PC-9 (cell line): ENCODE measurements at regions not wholly inside any gene's neighbourhood (a gene's known extent, or its start where the extent isn't known, plus 50 kb on each side); places are given as distances from the start of the nearest gene placed in this dataset.

ENCODE experiments used
- BruUV-seq: library from RNA; stranded (reverse); fragments of 400-500 nt; replicated peaks from 2 replicates; lab custom pipeline; 2021; lab: Mats Ljungman, UMichigan
- CTCF ChIA-PET: fragments of 300-600 bp; sonication (Branson Sonifier 250); formaldehyde crosslinking; loops from one replicate; lab custom pipeline; 2022; ENCODE audit warnings: antibody characterized with exemption; lab: Charles Lee
- POLR2A ChIA-PET: fragments of 300-600 bp; sonication (Branson Sonifier 250); formaldehyde crosslinking; loops from one replicate; lab custom pipeline; 2022; ENCODE audit warnings: antibody characterized with exemption; ENCODE audit not compliant: unreplicated experiment; lab: Charles Lee
- DNase-seq, 2 experiments: peaks; one replicate each; pipeline versions ENCODE4 v3.0.0 to v3.0.0-alpha.2; 2015 to 2022; ENCODE audit warnings: mixed read lengths in 1 of 2
- H2AFZ ChIP-seq: fragments of 200-600 bp; sonication (generic); 2 replicates; pipeline ENCODE4 v1.8.1; 2017; ENCODE audit warnings: antibody characterized with exemption
- H3F3A ChIP-seq: fragments of 200-600 bp; sonication (generic); 2 replicates; pipeline ENCODE4 v1.8.1; 2017; ENCODE audit warnings: antibody characterized with exemption, mild to moderate bottlenecking, low read depth; ENCODE audit not compliant: insufficient read depth
- H3K27ac ChIP-seq: fragments of 200-600 bp; sonication (generic); 2 replicates; pipeline ENCODE4 v1.6.1; 2016; ENCODE audit warnings: mixed run types
- H3K27me3 ChIP-seq: fragments of 200-600 bp; sonication (generic); 2 replicates; pipeline ENCODE4 v1.6.1; 2016; ENCODE audit warnings: low read depth, mixed run types; ENCODE audit not compliant: insufficient read depth
- H3K36me3 ChIP-seq: fragments of 200-600 bp; sonication (generic); 2 replicates; pipeline ENCODE4 v1.6.1; 2016; ENCODE audit warnings: low read depth, mixed run types
- H3K4me1 ChIP-seq: fragments of 200-600 bp; sonication (generic); replicated peaks from 2 replicates; pipeline ENCODE4 v1.6.1; 2016; ENCODE audit warnings: mixed run types; ENCODE audit not compliant: insufficient read depth
- H3K4me2 ChIP-seq: fragments of 200-600 bp; sonication (generic); 2 replicates; pipeline ENCODE4 v1.6.1; 2017; ENCODE audit warnings: mixed run types
- H3K4me3 ChIP-seq: fragments of 200-600 bp; sonication (generic); 2 replicates; pipeline ENCODE4 v1.6.1; 2016; ENCODE audit warnings: mixed run types
- H3K79me2 ChIP-seq: fragments of 200-600 bp; sonication (generic); 2 replicates; pipeline ENCODE4 v1.6.1; 2017; ENCODE audit warnings: low read depth, mixed run types
- H3K9me2 ChIP-seq: fragments of 200-600 bp; sonication (generic); 2 replicates; pipeline ENCODE4 v1.8.1; 2017; ENCODE audit warnings: mild to moderate bottlenecking; ENCODE audit not compliant: insufficient read depth
- H3K9me3 ChIP-seq: fragments of 200-600 bp; sonication (generic); 2 replicates; pipeline ENCODE4 v1.8.1; 2016; ENCODE audit warnings: low read depth; ENCODE audit not compliant: insufficient read depth
- H4K20me1 ChIP-seq: fragments of 200-600 bp; sonication (generic); 2 replicates; pipeline ENCODE4 v1.8.1; 2017; ENCODE audit not compliant: insufficient read depth
- EZH2 ChIP-seq: fragments of 200-600 bp; sonication (generic); IDR thresholded peaks from 2 replicates; pipeline ENCODE4 v1.8.0; 2017; ENCODE audit warnings: antibody characterized with exemption, low read depth
- intact Hi-C: fragments of 100-400 bp; cut with micrococcal nuclease; formaldehyde crosslinking; loops from one replicate; pipeline ENCODE4 v1.10.0; 2022; ENCODE audit not compliant: unreplicated experiment
- TF ChIP-seq, protein P1 (sequence below): fragments of 200-600 bp; sonication (generic); conservative IDR thresholded peaks from 2 replicates; pipeline ENCODE4 v1.6.1; 2017; ENCODE audit warnings: mixed run types, antibody characterized with exemption, mild to moderate bottlenecking, moderate library complexity

DNA sequence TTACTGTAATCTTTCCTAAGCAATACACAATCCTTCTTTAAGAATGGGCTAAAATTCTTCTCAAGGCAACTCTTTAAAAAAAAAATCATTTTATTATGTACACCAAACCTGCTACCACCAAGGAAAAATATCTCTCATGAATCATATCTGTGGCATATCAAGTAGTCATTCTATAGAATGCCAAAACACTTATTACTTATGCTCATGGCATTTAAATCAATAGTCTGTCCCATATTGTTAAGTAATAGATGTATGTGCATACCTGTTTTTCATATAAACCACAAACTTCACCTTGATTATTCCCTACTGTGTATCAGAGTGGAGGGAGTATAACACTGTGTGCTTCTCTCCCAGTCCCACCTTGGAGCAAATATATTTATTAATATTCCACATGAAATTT is 95.8 kb upstream of the SETBP1 start:
- ChIA-PET POLR2A (no interaction called here), CTCF (no interaction called here)
- peaks cover 7% of the 10 kb centered on the region for H3K4me1 ChIP-seq
- no peaks in the 10 kb centered on the region for H3F3A ChIP-seq
- H2AFZ ChIP-seq = no peak overlapping the region
- TF ChIP-seq, protein P1, sequence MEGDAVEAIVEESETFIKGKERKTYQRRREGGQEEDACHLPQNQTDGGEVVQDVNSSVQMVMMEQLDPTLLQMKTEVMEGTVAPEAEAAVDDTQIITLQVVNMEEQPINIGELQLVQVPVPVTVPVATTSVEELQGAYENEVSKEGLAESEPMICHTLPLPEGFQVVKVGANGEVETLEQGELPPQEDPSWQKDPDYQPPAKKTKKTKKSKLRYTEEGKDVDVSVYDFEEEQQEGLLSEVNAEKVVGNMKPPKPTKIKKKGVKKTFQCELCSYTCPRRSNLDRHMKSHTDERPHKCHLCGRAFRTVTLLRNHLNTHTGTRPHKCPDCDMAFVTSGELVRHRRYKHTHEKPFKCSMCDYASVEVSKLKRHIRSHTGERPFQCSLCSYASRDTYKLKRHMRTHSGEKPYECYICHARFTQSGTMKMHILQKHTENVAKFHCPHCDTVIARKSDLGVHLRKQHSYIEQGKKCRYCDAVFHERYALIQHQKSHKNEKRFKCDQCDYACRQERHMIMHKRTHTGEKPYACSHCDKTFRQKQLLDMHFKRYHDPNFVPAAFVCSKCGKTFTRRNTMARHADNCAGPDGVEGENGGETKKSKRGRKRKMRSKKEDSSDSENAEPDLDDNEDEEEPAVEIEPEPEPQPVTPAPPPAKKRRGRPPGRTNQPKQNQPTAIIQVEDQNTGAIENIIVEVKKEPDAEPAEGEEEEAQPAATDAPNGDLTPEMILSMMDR = no peak
- no peak for TF ChIP-seq EZH2
- H3K27ac ChIP-seq = no peak overlapping the region
- H3K9me2 ChIP-seq = no peaks in the 10 kb centered on the region
- H3K27me3 ChIP-seq = no peaks in the 10 kb centered on the region
- H3K36me3 ChIP-seq = no peaks in the 10 kb centered on the region
- no TSS peak for BruUV-seq
- H3K4me2 ChIP-seq = no peak overlapping the region
- DNase-seq = no peak
- H3K79me2 ChIP-seq = no peaks in the 10 kb centered on the region
- H3K9me3 ChIP-seq = no peaks in the 10 kb centered on the region
- no peak overlapping the region for H3K4me3 ChIP-seq
- intact Hi-C loops = loop anchor here (5.0 kb wide), 1 partner anchor 147 kb away; no protein-coding TSS in a partner anchor
- H4K20me1 ChIP-seq = no peaks in the 10 kb centered on the region

- intact Hi-C loops = loop anchor here (5.0 kb wide), 1 partner anchor 145 kb away; no protein-coding TSS in a partner anchor
- no peaks in the 10 kb centered on the region; the same call in 1 of the 2 replicates for H3K9me3 ChIP-seq
- no peak for TF ChIP-seq EZH2
- TF ChIP-seq, protein P1 = no peak
- H3F3A ChIP-seq = no peaks in the 10 kb centered on the region
- H3K4me3 ChIP-seq = no peak overlapping the region
- peaks cover 10% of the 10 kb centered on the region for H3K4me1 ChIP-seq
- ChIA-PET POLR2A (no interaction called here), CTCF (no interaction called here)
- no peaks in the 10 kb centered on the region for H3K79me2 ChIP-seq
- no peaks in the 10 kb centered on the region; the same call in 1 of the 2 replicates for H3K9me2 ChIP-seq
- DNase-seq = no peak
- H4K20me1 ChIP-seq = no peaks in the 10 kb centered on the region
- no peak overlapping the region for H2AFZ ChIP-seq
- H3K36me3 ChIP-seq = no peaks in the 10 kb centered on the region
- no TSS peak for BruUV-seq
- no peaks in the 10 kb centered on the region for H3K27me3 ChIP-seq
- H3K4me2 ChIP-seq = no peak overlapping the region
- no peak overlapping the region for H3K27ac ChIP-seq
Measured at GRCh38 chr18:44586782-44587524, 93.7 kb upstream of the SETBP1 start.

GRCh38 chr18:44588508-44588907 is 92.2 kb upstream of the SETBP1 start:
- Histone ChIP-seq H3K4me3 (no peak overlapping the region), H3K27ac (no peak overlapping the region), H3K4me2 (no peak overlapping the region), H3F3A (no peaks in the 10 kb centered on the region), H3K4me1 (peaks cover 10% of the 10 kb centered on the region), H4K20me1 (no peaks in the 10 kb centered on the region), H3K27me3 (no peaks in the 10 kb centered on the region), H3K79me2 (no peaks in the 10 kb centered on the region), H3K9me3 (no peaks in the 10 kb centered on the region; the same call in 1 of the 2 replicates), H3K9me2 (no peaks in the 10 kb centered on the region; the same call in 1 of the 2 replicates), H3K36me3 (no peaks in the 10 kb centered on the region), H2AFZ (no peak overlapping the region)
- CTCF ChIA-PET = no interaction called here
- intact Hi-C loops = loop anchor here (2.0 to 5.0 kb wide), 2 partner anchors 144 to 246 kb away; no protein-coding TSS in a partner anchor
- TF ChIP-seq EZH2 = no peak
- TF ChIP-seq, protein P1 = no peak
- DNase-seq = no peak
- POLR2A ChIA-PET = no interaction called here
- no TSS peak for BruUV-seq
